K562 (cell line): ENCODE measurements at regions not wholly inside any gene's neighbourhood (a gene's known extent, or its start where the extent isn't known, plus 50 kb on each side); places are given as distances from the start of the nearest gene placed in this dataset.

Experiments used
- ATAC-seq: fragments of 200-7000 bp; cut with Tn5 transposase; 3 replicates; pipeline ENCODE4 v1.9.1; 2020; ENCODE audit warnings: moderate library complexity
- BruUV-seq: library from RNA; stranded (reverse); fragments of 400-500 nt; replicated peaks from 2 replicates; lab custom pipeline; 2021; lab: Mats Ljungman, UMichigan
- CTCF ChIA-PET: fragments of 300-600 bp; formaldehyde crosslinking; extraction: SDS; loops from one replicate; lab custom pipeline; 2021; ENCODE audit warnings: low intra/inter-chr PET ratio; lab: Yijun Ruan, JAX
- POLR2A ChIA-PET: fragments of 300-600, 350-650 bp; sonication (Branson Sonifier 250); formaldehyde crosslinking; extraction: SDS; loops from one replicate; lab custom pipeline; 2021; ENCODE audit warnings: antibody characterized with exemption, inconsistent platforms; lab: Yijun Ruan, JAX
- DNase-seq, 4 experiments: peaks; one replicate each; pipeline versions ENCODE4 v3.0.0 to v3.0.0-alpha.2; 2011 to 2018; ENCODE audit warnings: low spot score in 3 of 4, mixed read lengths in 3 of 4; ENCODE audit errors: extremely low read depth in 1 of 4
- FAIRE-seq: peaks from 2 replicates; lab custom pipeline; 2011; peaks lifted over from hg19 to GRCh38; lab: Jason Lieb, UNC
- H2AFZ ChIP-seq: 2 replicates; pipeline ENCODE4 v1.6.0; 2011; ENCODE audit warnings: low read depth, low read length, control low read depth, inconsistent platforms
- H3K27ac ChIP-seq: fragments of 200-600 bp; 3 replicates; pipeline ENCODE4 v1.8.0; 2011; ENCODE audit warnings: low read depth, mild to moderate bottlenecking, control low read depth, inconsistent platforms, low read length, moderate library complexity, mixed read lengths; ENCODE audit errors: extremely low read depth
- H3K27me3 ChIP-seq, 2 experiments: fragments of 300-600 bp in 1 of 2; 2 replicates in 1 of 2; 3 replicates in 1 of 2; pipeline versions ENCODE4 v1.6.0 to v1.8.0; 2011; ENCODE audit warnings: inconsistent platforms in 2 of 2, low read length in 2 of 2, mild to moderate bottlenecking in 1 of 2, mixed read lengths in 1 of 2, moderate library complexity in 1 of 2; ENCODE audit not compliant: control insufficient read depth in 2 of 2, insufficient read depth in 2 of 2
- H3K36me3 ChIP-seq: fragments of 300-600 bp; 3 replicates; pipeline ENCODE4 v1.8.0; 2011; ENCODE audit warnings: mild to moderate bottlenecking, low read length, inconsistent platforms; ENCODE audit not compliant: control insufficient read depth, insufficient read depth
- H3K4me1 ChIP-seq, 2 experiments: fragments of 200-600 bp in 1 of 2; replicated peaks in 1 of 2; 2 replicates in 1 of 2; 3 replicates in 1 of 2; pipeline versions ENCODE4 v1.5.1 to v1.8.0; 2011; ENCODE audit warnings: inconsistent platforms in 2 of 2, low read length in 2 of 2, mild to moderate bottlenecking in 1 of 2, mixed read lengths in 1 of 2, moderate library complexity in 1 of 2; ENCODE audit not compliant: control insufficient read depth in 2 of 2, insufficient read depth in 2 of 2
- H3K4me2 ChIP-seq: 2 replicates; pipeline ENCODE4 v1.6.1; 2011; ENCODE audit warnings: low read length, control low read depth, inconsistent platforms, mixed read lengths; ENCODE audit not compliant: insufficient read depth
- H3K4me3 ChIP-seq: fragments of 200-600 bp; sonication (generic), shearing (Covaris generic); 2 replicates; pipeline ENCODE4 v1.5.1; 2016; ENCODE audit warnings: control low read depth, inconsistent platforms
- H3K79me2 ChIP-seq: fragments of 200-600 bp; 3 replicates; pipeline ENCODE4 v1.8.0; 2011; ENCODE audit warnings: low read length, inconsistent platforms; ENCODE audit not compliant: control insufficient read depth, insufficient read depth
- H3K9ac ChIP-seq, 2 experiments: 2 replicates each; pipeline versions ENCODE4 v1.6.0 to v1.6.1; 2011; ENCODE audit warnings: low read depth in 2 of 2, low read length in 2 of 2, control low read depth in 1 of 2, inconsistent platforms in 1 of 2, mild to moderate bottlenecking in 1 of 2, mixed read lengths in 1 of 2; ENCODE audit not compliant: insufficient read depth in 1 of 2
- H3K9me1 ChIP-seq: one replicate; pipeline ENCODE4 v1.6.0; 2011; ENCODE audit warnings: inconsistent platforms, mild to moderate bottlenecking, low read length, moderate library complexity; ENCODE audit not compliant: control insufficient read depth, insufficient read depth
- H3K9me3 ChIP-seq: replicated peaks from 2 replicates; pipeline ENCODE4 v1.5.1; 2011; ENCODE audit warnings: low read depth, low read length, inconsistent platforms; ENCODE audit not compliant: control insufficient read depth, insufficient read depth
- H4K20me1 ChIP-seq: replicated peaks from 2 replicates; pipeline ENCODE4 v1.6.1; 2011; ENCODE audit warnings: low read length, inconsistent platforms, mixed read lengths; ENCODE audit not compliant: control insufficient read depth, insufficient read depth
- GATA2 ChIP-seq: sonication (generic); formaldehyde crosslinking; IDR thresholded peaks from 2 replicates; pipeline ENCODE4 v1.4.0; 2020; ENCODE audit warnings: mild to moderate bottlenecking, missing genetic modification reagents
- HDAC1 ChIP-seq, 2 experiments: fragments of 450-650 bp; IDR thresholded peaks; 2 replicates each; pipeline ENCODE4 v1.6.1; 2016 to 2017; ENCODE audit warnings: inconsistent platforms in 1 of 2, mild to moderate bottlenecking in 1 of 2, moderate library complexity in 1 of 2
- TBL1XR1 ChIP-seq, 2 experiments: IDR thresholded peaks; 2 replicates each; pipeline ENCODE4 v1.6.1; 2012; ENCODE audit warnings: improper control_type of control experiment in 2 of 2, low read length in 2 of 2, mild to moderate bottlenecking in 1 of 2
- ZNF224 ChIP-seq: sonication (generic); formaldehyde crosslinking; IDR thresholded peaks from 2 replicates; pipeline ENCODE4 v1.8.0; 2022; ENCODE audit warnings: mild to moderate bottlenecking, missing genetic modification reagents
- ZNF76 ChIP-seq: fragments of 250-450 bp; sonication (Bioruptor Pico); IDR thresholded peaks from 2 replicates; pipeline ENCODE4 v1.4.0; 2020; ENCODE audit warnings: mild to moderate bottlenecking, moderate library complexity, borderline replicate concordance
- in situ Hi-C: fragments of 300-500 bp; cut with MboI; formaldehyde crosslinking; loops from 4 replicates; pipeline ENCODE4 v1.15.0; 2018; ENCODE audit warnings: inconsistent platforms, mixed read lengths
- intact Hi-C: fragments of 100-400 bp; cut with micrococcal nuclease; formaldehyde crosslinking; loops from 2 replicates; pipeline ENCODE4 v1.14.2; 2022
- TF ChIP-seq, protein P1 (sequence below), 2 experiments: fragments of 250-450 bp in 1 of 2; fragments of 450-650 bp in 1 of 2; sonication (Bioruptor Pico) in 1 of 2; IDR thresholded peaks; 2 replicates each; pipeline versions ENCODE4 v1.6.1 to v1.8.0; 2016 to 2021; ENCODE audit warnings: mild to moderate bottlenecking in 2 of 2, moderate library complexity in 2 of 2, missing compliant biosample characterization in 1 of 2, missing genetic modification characterization in 1 of 2
- TF ChIP-seq, protein P2 (sequence below): fragments of 450-650 bp; IDR thresholded peaks from 2 replicates; pipeline ENCODE4 v1.6.1; 2016; ENCODE audit warnings: mild to moderate bottlenecking, moderate library complexity

DNA sequence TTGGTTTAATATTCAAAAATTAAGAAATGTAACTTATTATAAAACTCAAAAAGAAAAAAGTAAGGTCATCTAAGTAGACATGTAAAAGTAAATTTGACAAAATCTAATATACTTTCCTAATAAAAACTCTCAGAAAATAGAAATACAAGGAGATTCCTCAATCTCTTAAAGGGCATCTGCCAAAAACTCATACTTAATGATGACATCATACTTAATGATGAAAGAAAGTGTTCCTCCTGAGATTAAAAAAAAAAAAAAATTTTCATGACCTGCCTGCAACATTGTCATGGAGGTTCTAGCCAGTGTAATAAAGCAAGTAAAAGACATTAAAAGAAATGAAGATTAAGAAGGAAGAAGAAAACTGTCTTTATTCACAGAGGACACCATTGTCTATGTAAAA, 325.7 kb upstream of the BTBD3 start:
- Histone ChIP-seq H4K20me1 (no peaks in the 10 kb centered on the region), H3K27me3 (no peaks in the 10 kb centered on the region), H3K79me2 (no peaks in the 10 kb centered on the region), H3K36me3 (no peaks in the 10 kb centered on the region), H3K4me2 (no peak overlapping the region), H3K4me1 (no peaks in the 10 kb centered on the region), H3K4me3 (no peak overlapping the region), H3K9ac (no peak overlapping the region), H3K27ac (no peak overlapping the region), H3K9me3 (no peaks in the 10 kb centered on the region), H2AFZ (no peak overlapping the region), H3K9me1 (no peaks in the 10 kb centered on the region)
- no TSS peak for BruUV-seq
- in situ Hi-C loops (no loop called here), intact Hi-C loops (no loop called here)
- ChIA-PET CTCF (no interaction called here), POLR2A (no interaction called here)
- ATAC-seq, result no peak
- no peak for DNase-seq
- no peak for FAIRE-seq
- TF ChIP-seq ZNF224 (CRISPR knock-in tag), result no peak
- TF ChIP-seq, protein P1, sequence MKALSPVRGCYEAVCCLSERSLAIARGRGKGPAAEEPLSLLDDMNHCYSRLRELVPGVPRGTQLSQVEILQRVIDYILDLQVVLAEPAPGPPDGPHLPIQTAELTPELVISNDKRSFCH (CRISPR knock-in tag; IDR thresholded peaks at IDR 0.05), result no peak
- TF ChIP-seq, protein P1 (tag; IDR thresholded peaks at IDR 0.05), result no peak
- TF ChIP-seq GATA2 (CRISPR knock-in tag), result no peak
- no peak for TF ChIP-seq TBL1XR1 (IDR thresholded peaks at IDR 0.05; ENCODE audit: low read length in 2 of 2)
- no peak for TF ChIP-seq ZNF76 (CRISPR knock-in tag)
- TF ChIP-seq, protein P2, sequence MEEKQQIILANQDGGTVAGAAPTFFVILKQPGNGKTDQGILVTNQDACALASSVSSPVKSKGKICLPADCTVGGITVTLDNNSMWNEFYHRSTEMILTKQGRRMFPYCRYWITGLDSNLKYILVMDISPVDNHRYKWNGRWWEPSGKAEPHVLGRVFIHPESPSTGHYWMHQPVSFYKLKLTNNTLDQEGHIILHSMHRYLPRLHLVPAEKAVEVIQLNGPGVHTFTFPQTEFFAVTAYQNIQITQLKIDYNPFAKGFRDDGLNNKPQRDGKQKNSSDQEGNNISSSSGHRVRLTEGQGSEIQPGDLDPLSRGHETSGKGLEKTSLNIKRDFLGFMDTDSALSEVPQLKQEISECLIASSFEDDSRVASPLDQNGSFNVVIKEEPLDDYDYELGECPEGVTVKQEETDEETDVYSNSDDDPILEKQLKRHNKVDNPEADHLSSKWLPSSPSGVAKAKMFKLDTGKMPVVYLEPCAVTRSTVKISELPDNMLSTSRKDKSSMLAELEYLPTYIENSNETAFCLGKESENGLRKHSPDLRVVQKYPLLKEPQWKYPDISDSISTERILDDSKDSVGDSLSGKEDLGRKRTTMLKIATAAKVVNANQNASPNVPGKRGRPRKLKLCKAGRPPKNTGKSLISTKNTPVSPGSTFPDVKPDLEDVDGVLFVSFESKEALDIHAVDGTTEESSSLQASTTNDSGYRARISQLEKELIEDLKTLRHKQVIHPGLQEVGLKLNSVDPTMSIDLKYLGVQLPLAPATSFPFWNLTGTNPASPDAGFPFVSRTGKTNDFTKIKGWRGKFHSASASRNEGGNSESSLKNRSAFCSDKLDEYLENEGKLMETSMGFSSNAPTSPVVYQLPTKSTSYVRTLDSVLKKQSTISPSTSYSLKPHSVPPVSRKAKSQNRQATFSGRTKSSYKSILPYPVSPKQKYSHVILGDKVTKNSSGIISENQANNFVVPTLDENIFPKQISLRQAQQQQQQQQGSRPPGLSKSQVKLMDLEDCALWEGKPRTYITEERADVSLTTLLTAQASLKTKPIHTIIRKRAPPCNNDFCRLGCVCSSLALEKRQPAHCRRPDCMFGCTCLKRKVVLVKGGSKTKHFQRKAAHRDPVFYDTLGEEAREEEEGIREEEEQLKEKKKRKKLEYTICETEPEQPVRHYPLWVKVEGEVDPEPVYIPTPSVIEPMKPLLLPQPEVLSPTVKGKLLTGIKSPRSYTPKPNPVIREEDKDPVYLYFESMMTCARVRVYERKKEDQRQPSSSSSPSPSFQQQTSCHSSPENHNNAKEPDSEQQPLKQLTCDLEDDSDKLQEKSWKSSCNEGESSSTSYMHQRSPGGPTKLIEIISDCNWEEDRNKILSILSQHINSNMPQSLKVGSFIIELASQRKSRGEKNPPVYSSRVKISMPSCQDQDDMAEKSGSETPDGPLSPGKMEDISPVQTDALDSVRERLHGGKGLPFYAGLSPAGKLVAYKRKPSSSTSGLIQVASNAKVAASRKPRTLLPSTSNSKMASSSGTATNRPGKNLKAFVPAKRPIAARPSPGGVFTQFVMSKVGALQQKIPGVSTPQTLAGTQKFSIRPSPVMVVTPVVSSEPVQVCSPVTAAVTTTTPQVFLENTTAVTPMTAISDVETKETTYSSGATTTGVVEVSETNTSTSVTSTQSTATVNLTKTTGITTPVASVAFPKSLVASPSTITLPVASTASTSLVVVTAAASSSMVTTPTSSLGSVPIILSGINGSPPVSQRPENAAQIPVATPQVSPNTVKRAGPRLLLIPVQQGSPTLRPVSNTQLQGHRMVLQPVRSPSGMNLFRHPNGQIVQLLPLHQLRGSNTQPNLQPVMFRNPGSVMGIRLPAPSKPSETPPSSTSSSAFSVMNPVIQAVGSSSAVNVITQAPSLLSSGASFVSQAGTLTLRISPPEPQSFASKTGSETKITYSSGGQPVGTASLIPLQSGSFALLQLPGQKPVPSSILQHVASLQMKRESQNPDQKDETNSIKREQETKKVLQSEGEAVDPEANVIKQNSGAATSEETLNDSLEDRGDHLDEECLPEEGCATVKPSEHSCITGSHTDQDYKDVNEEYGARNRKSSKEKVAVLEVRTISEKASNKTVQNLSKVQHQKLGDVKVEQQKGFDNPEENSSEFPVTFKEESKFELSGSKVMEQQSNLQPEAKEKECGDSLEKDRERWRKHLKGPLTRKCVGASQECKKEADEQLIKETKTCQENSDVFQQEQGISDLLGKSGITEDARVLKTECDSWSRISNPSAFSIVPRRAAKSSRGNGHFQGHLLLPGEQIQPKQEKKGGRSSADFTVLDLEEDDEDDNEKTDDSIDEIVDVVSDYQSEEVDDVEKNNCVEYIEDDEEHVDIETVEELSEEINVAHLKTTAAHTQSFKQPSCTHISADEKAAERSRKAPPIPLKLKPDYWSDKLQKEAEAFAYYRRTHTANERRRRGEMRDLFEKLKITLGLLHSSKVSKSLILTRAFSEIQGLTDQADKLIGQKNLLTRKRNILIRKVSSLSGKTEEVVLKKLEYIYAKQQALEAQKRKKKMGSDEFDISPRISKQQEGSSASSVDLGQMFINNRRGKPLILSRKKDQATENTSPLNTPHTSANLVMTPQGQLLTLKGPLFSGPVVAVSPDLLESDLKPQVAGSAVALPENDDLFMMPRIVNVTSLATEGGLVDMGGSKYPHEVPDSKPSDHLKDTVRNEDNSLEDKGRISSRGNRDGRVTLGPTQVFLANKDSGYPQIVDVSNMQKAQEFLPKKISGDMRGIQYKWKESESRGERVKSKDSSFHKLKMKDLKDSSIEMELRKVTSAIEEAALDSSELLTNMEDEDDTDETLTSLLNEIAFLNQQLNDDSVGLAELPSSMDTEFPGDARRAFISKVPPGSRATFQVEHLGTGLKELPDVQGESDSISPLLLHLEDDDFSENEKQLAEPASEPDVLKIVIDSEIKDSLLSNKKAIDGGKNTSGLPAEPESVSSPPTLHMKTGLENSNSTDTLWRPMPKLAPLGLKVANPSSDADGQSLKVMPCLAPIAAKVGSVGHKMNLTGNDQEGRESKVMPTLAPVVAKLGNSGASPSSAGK, result no peak
- no peak for TF ChIP-seq HDAC1 (IDR thresholded peaks at IDR 0.05)
